HS-27A (cell line): ENCODE measurements at regions not wholly inside any gene's neighbourhood (a gene's known extent, or its start where the extent isn't known, plus 50 kb on each side); places are given as distances from the start of the nearest gene placed in this dataset.
"Not testable (repeated sequence)": the region's sequence is repeated elsewhere in the genome, so short reads cannot be mapped to it uniquely, and the experiment has no call there.

Experiments used
- DNase-seq: peaks from one replicate; pipeline ENCODE4 v3.0.0-alpha.2; 2012; ENCODE audit warnings: low read depth, missing footprints

GRCh38 chr14:45716572-45716971 lies 463.6 kb upstream of the MIS18BP1 start:
- DNase-seq, result no peak

- no peak for DNase-seq
Observed at GRCh38 chr14:45715946-45716345, 462.9 kb upstream of the MIS18BP1 start.

GRCh38 chr14:45709541-45709940 lies 456.5 kb upstream of the MIS18BP1 start:
- no peak for DNase-seq

- DNase-seq, result no peak
Observed at GRCh38 chr14:45705940-45706534, 453.0 kb upstream of the MIS18BP1 start.

GRCh38 chr14:45699471-45699870 lies 446.5 kb upstream of the MIS18BP1 start:
- DNase-seq, result no peak

GRCh38 chr14:45698462-45699134 lies 445.6 kb upstream of the MIS18BP1 start:
- DNase-seq, result no peak

- DNase-seq, result no peak
Observed at GRCh38 chr14:45686771-45687170, 433.8 kb upstream of the MIS18BP1 start.

- DNase-seq, result no peak
Observed at GRCh38 chr14:45680531-45680930, 427.5 kb upstream of the MIS18BP1 start.

- DNase-seq, result peak; percentile 75
Observed at GRCh38 chr14:45679853-45680252, 426.9 kb upstream of the MIS18BP1 start.

- no peak for DNase-seq
Observed at GRCh38 chr14:45678163-45678562, 425.2 kb upstream of the MIS18BP1 start.

- DNase-seq, result no peak
Observed at GRCh38 chr14:45673420-45673819, 420.4 kb upstream of the MIS18BP1 start.

- DNase-seq, result no peak
Observed at GRCh38 chr14:45664668-45665356, 411.8 kb upstream of the MIS18BP1 start.

GRCh38 chr14:45658917-45659299 lies 405.9 kb upstream of the MIS18BP1 start:
- DNase-seq, result no peak

- DNase-seq, result no peak
Observed at GRCh38 chr14:45658226-45658916, 405.4 kb upstream of the MIS18BP1 start.

- peak; percentile 42 for DNase-seq
Observed at GRCh38 chr14:45651890-45652289, 398.9 kb upstream of the MIS18BP1 start.

GRCh38 chr14:45650754-45651153 lies 397.8 kb upstream of the MIS18BP1 start:
- no peak for DNase-seq

GRCh38 chr14:45649051-45649450 lies 396.0 kb upstream of the MIS18BP1 start:
- peak; percentile 19 for DNase-seq

GRCh38 chr14:45641541-45641940 lies 388.5 kb upstream of the MIS18BP1 start:
- no peak for DNase-seq

GRCh38 chr14:45634651-45635441 lies 381.8 kb upstream of the MIS18BP1 start:
- DNase-seq, result not testable (repeated sequence)

- DNase-seq, result no peak
Observed at GRCh38 chr14:45633220-45633984, 380.4 kb upstream of the MIS18BP1 start.

GRCh38 chr14:45621731-45622130 lies 368.7 kb upstream of the MIS18BP1 start:
- DNase-seq, result no peak
